Stimulated activated CD4-positive, alpha-beta T cell treated with anti-CD3 and anti-CD28 coated beads, Interleukin-4, amount 100 ng/mL, for 48 hours (primary cell): ENCODE measurements at regions not wholly inside any gene's neighbourhood (a gene's known extent, or its start where the extent isn't known, plus 50 kb on each side); places are given as distances from the start of the nearest gene placed in this dataset.

Source experiments
- DNase-seq, 2 donors: peaks; one replicate each; pipeline ENCODE4 v3.0.0-alpha.2; 2020; ENCODE audit warnings: low read depth in 2 of 2

DNA sequence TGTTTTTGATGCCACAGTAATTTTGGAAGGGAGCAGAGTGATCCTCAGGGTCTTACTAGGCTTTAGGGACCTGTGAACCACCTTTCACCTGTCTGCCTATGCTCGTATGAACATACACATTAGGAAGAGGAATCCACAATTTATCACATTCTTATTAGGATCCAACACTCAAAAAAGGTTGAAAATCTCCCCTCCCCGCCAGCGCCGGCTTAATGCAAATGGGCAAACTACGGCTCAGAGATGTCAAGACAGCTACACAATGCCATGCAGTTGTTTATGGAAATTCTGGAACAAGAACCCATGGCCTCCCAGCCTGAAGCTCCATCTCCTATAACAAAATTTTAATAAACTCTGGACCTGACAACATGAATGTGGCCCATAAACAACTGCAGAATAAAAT, 375.9 kb upstream of the ACVR2A start:
- DNase-seq: no peak

DNA sequence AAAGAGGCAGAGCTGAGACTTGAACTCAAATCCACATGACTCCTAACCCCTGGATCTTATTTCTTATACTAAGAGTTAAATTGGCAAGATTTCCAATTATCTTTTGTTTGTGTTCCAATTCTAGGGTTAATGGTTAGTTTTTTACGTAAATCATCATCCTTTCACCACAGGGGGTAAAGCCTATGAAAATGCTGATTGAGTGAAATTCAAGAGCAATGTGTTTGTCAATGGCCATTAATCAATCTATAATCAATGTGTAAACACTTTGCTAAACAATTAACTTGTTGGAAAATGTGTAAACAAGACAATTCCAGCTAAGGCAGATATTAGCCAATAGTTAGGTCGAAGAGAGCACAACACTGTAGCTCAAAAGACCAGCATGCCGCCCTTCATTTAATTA, 376.5 kb upstream of the ACVR2A start:
- no peak for DNase-seq

DNA sequence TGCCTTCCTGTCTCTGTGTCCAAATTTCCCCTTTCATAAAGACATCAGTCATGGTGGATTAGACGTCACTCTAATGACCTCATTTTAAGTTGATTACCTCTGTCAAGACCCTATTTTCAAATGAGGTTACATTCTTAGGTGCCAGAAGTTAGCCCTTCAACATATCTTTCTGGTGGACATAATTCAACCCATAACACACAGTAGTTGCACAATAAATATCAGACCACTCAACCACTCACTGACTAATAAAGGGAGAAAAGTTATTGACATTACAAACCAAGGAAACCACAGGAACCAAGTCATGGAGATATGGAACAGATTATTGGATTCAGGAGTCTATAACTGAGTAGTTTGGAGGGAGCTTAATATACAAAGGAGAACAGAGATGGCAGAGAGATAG, 377.4 kb upstream of the ACVR2A start:
- DNase-seq: no peak

DNA sequence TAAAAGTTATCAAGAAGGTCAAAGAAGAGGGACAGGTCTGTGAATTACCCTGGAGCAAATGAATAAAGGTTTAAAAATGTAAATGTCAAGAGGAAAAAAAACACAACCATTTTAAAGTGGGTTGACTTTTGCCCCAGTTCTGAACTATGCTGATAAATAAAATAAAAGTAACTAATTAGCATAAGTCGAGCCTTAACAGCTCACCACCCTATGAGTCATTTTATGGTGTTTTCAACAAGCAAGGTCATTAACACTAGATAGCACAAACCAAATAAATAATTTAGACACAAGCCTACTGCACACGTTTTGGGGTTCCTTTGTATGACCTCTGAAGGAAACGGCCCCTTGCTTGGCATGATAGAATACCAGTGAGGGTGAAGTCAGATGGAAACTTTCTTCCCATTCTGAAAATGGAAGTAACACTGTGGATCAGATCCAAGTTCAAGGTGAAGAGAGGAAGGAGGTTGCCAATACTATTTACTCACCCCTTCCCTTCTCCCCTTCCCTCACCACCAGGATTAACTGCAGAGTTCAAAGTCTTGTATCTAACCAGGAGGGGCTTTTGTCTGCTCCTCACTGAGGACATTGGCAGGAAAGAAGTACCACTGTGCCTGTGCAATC, 380.0 kb upstream of the ACVR2A start:
- no peak for DNase-seq

DNA sequence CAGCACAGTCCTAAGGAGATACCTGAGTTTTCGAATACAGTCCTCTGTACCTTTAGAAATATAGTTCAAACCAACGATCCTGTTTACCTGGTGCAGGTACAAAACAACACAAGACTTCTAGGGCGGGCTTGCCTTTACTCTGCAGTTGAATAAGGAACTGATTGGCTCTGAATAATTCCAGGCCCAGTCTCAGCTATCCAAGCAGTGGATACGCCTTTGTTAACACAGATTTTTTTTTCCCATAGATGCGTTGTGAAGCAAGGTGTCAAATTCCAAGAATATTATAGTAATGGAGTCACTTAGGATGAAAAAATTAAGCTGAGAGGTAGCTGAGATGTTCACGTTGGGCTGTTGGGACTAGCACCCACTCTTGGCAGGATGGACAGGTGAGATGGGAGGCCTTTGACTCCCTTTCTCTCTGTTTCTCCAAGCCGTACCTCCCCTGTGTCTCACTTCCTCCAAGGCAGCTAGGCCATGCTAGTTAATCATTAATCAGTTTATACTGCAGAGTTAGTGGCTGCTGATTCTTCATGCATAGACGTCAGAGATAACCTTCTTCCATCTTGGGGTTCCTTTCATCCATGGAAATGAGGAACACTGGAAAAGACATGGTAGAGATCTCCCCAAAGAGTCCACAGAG, 380.8 kb upstream of the ACVR2A start:
- no peak for DNase-seq

DNA sequence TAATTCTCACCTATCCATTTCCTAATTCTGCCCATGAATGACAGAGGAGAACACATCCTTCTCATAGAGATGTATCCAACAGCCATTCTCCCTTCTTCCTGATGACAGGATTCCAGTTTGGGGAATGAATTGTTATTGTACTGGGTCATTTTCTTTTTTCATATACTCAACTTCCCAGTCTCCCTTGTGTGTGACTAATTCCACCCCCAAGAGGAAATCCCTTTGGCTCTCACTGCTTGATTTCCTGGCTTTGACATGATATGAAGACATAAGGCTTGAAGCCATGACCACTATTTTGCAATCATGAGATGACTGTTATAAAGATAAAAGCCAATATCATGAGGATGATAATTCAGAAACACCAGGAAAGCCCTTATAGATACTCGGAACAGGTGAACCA, 384.7 kb upstream of the ACVR2A start:
- DNase-seq: no peak

DNA sequence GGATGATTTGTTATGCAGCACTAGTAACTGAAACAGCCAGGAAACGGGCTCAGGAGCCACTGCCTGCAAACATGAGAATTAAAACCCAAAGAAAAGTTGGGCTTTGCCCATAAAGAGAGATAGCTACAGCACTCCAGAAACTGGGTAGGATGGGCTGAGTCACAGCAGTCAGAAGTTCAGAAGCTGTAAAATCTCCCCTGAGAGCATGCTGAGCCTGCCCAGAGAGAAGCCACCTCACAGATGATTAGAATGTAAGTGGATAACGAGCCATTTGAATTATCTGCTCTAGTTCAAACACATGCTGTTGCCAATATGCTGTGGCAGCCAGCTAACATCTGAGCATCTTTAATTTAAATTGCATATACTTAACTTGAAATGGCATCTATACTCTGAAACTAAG, 388.1 kb upstream of the ACVR2A start:
- no peak for DNase-seq

DNA sequence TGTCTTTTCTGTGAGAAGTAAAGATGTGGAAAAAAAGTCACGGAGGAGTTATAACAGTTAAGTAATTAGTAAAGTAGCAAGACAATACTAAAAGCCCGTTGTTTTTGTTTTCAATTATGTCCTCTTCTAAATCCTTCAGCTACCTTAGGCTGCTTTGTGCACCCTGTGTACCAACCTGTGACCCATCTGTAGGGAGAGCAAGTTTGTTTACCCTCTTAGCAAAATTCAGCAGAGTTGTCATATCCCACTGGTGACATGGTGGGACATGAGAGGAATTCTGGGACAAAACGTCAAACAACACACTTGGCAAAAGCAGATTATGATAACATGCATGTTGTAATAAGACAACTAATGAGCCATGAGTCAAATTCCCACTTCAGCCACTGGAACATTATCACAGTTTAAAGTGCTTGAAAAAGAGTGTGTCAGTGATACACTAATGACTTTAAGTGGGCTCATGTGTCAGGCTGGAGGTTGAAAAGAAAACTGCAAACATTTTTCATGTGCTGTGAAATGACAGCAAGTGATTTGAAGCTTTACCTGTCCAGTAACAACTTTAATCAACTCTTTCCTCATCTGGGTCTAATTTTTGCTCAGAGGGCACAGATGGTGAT, 392.8 kb upstream of the ACVR2A start:
- DNase-seq: no peak

DNA sequence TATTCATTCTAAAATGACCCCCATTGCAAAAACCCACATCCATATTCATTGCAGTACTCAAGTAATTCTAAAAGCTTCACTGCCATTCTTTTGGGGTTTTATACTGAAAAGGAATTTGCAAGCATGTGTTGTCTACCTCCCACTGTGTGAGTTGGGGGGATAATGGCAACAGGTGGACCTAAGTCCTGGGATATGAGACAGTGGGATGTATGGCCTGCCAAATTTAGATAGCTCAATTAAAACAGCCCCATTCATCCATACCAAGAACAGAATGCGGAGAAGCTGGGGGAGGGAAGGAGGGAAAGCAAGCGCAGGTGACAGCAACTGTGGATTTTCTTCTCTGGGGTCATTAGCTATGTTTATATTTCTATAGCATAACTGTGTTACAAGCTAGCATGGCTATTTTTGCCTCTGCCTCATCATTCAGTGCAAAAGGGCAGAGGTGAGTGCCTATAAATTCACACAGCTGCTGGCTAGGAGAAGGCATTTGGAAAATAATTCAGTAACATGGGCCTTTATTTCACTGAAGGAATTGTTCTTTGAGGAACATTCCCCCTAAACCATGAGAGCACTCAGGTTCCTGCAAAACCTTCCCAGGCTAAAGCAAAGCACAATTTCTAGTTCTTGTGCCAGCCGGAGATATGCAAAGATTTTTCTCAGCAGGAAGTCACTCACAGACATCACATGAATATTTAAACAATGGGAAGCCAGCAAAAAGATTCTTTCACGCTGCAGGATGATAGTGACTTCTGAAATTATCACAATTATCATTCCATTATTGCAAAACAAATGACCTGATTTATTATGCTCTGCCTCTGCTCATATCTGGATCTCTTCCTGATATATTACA, 393.9 kb upstream of the ACVR2A start:
- no peak for DNase-seq

DNA sequence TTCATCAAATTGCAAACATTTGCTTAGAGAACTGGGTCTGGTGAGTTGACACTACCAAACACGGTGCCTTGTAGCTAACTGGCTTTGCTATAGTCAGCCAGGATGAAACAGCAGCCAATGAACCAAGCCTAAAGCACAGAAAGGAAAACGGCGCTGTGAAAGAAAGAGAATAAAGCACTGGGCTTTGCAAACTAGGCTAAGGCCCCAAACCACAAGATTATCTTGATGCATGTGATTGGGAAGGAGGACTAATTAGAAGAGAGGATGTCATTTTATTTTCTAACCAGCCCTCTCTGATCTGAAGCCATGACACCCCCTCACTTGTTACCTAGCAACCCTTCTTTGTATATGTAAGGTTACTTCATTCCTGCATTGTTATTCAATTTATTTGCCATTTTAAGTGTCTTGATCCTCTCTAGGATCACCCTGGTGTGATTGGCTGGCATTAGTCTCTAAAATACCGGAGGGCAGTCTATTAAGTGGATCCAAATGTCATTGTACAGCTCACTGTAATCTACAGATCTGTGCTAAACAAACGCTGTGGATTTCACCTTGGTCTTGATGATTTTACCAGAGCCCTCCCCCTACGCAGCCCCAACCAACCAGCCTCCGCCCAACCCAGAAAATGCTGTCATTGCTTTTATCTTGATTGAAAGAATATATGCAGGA, 395.4 kb upstream of the ACVR2A start:
- no peak for DNase-seq

DNA sequence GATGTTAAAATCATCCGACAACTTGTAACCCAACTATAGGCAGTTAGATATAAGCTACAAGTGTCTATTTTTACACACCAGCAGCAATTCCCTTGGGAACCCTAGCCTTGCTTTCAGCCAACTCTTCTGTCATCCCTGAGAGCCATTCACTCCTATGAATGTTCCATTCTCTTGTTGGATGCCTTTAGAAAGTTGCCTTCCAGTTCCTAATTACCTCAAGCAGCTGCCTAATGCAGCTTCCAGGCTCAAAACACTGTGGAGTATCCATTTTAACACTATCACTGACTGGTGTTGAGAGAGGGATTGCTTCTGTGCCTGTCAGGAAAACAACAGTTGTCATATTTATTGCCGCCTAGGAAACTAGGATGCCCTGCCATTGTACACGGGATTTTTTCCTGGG, 402.0 kb upstream of the ACVR2A start:
- no peak for DNase-seq

DNA sequence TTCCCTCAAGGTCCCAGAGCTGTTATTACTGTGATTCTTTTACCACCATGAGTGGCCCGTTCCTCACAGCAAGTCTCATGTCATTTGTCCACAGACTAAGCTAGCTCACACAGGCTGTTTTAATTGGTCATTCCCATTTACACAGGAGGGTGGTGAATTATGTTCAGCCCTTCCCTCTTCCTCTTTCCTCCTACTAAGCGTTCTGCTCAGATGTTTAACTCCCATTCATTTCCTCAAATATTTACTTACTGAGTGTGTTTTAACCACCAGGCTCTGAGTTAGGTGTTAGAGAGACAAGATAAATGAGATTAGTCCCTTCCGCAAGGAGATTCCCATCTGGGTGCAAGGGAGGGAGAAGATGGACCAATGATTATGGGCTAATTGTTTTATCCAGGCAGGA, 403.6 kb upstream of the ACVR2A start:
- no peak for DNase-seq

DNA sequence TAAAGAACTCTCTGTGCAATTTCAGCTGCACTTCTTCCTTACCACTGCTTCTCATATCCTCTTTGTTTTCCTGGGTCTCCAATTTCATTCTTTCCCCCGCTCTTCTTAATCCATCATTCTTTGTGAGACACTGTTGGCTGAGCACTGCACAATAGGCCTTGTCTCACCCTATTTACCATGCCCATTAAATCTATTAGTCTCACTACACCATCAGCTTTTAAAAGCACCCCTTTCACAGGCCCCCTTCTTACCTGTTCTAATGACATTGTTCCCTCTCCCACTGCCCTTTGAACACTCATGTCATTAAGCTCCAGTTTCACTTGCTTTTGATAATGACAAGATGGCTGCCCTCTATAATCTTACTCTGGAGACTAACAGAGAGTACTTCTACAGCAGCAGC, 404.1 kb upstream of the ACVR2A start:
- no peak for DNase-seq

DNA sequence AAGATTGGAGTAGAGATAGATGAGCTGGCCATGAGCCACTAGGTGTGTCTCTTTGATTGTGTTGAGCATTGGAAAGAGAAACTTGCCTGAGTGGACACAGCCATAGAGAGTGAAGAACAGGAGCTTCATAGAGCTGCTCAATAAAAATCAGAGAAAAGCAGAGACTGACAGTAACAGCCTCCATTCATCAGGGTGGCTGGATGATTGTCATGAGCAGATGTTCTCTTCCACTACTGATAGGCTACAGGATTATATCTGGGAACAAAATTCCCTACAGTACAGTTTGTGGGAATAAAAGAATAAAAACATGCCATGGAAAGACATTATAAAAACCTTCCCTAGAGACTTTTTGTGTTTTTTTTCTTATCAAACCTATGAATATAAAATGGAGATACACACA, 404.8 kb upstream of the ACVR2A start:
- no peak for DNase-seq

DNA sequence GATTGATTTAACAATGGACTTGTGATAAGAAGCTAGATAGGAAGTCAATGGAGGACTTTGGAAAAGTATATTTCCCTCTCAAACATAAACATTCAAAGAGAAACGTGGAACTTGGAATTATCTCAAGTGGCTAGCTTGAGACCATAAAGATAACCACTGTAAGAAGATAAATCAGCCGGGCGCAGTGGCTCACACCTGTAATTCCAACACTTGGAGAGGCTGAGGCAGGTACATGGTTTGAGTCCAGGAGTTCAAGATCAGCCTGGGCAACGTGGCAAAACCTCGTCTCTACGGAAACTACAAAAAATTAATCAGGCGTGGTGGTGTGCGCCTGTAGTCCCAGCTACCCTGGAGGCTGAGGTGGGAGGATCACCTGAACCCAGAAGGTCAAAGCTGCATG, 405.9 kb upstream of the ACVR2A start:
- no peak for DNase-seq

DNA sequence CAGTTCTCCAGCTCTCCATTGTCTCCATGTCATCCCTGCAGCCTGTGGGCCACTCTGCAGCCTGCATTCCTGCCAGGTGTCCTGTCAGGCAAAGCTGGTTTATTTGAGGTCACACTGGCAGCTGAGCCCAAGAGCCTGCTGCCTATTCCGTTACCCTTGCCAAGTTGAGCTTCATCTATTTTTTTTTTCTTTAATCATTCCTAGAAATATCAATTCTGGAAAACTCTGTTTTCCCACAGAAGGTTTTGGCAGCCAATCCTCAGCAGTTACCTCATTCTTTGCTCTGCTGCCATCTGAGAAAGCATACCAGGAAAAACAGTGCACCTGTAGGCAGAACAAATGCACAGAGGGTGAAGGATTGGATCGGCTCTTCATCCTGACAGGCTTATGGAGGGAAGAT, 411.0 kb upstream of the ACVR2A start:
- no peak for DNase-seq

DNA sequence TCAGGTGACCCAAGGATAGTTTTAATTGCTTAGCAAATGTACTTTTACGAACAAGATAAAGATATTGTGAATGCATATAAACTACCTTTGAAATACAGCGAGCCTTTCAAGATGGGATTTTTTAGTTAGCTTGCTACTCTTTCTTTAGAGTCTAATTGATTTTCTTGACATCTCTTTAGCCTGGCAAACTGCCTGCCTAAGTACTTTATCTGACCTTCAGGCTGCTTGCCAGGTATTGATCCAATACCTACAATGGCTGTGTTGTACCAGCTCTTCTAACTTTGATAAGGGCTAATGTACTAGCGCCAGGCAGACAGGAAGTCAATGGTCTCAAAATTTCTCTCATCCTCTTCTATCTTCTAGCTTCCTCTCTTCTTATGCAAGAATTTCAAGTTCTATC, 414.4 kb upstream of the ACVR2A start:
- no peak for DNase-seq

DNA sequence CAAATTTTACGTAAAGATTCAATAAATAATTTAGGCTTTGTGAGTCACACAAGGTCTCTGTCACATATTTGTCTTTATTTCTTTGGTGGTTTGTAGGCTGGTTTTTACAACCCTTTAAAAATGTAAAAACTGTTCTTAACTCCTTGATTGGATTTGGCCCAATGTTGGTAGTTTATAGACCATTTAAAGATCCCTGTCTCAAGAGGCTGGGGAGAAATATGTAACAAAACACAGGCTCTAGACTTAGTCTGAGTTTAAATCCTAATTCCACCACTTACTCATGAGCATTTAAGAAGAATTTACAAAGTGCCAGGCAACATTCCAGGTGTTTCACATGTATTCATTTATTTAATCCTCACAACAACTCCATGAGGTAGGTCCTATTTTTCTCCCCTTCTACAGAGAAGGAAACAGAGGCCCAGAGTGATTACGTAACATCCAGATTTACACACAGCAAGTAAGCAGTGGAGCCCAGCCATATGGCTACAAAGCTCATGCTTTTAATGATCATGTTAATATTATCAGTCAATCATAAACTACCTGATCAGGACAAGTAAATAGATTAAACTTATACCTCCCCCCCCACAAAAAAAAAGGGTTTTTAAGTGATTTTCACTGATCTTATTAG, 416.6 kb upstream of the ACVR2A start:
- DNase-seq: no peak

DNA sequence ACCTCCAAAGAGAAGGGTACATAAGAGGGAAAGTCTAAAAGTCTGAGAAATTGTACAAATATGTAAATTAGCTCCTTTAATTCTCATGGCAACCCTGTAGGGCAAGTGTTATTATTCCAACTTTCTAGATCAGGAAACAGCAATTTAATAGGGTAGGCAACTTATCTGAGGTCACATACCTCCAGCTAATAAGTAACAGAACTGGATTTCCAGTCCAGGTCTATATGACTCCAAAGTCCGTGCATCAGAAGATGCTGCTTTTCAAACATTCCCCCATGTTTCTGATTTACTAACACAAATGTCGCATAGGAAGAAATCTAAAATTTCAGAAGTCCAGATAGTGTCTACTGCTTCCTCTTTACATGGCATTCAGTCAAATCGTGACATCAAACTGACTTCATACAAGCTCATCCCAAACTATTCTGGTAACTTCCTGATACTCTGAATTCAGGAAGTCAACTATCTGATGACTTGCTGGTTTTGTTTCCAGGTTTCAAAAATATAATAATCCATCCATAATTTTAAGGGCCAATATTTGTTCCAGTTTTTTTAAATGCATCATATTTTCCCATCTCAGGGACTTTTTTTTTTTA, 419.3 kb upstream of the ACVR2A start:
- no peak for DNase-seq

DNA sequence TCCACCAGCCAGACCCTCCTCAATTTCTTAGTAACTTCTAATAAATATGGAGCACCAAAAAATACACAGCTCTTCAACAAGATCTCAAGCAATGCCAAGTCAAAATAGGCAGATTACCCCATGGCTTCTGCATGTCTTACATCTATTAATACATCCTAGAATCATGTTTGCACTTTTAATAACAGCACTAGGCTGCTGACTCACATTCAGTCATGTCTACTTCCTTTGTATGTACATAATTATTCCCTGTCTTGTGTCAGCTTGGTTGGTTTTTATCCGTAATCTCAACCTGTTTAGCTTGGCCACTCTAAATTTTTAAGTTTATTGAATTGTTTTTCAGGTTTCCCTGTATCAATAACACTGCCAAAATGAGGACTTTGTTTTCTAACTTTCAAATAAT, 420.1 kb upstream of the ACVR2A start:
- DNase-seq: no peak

DNA sequence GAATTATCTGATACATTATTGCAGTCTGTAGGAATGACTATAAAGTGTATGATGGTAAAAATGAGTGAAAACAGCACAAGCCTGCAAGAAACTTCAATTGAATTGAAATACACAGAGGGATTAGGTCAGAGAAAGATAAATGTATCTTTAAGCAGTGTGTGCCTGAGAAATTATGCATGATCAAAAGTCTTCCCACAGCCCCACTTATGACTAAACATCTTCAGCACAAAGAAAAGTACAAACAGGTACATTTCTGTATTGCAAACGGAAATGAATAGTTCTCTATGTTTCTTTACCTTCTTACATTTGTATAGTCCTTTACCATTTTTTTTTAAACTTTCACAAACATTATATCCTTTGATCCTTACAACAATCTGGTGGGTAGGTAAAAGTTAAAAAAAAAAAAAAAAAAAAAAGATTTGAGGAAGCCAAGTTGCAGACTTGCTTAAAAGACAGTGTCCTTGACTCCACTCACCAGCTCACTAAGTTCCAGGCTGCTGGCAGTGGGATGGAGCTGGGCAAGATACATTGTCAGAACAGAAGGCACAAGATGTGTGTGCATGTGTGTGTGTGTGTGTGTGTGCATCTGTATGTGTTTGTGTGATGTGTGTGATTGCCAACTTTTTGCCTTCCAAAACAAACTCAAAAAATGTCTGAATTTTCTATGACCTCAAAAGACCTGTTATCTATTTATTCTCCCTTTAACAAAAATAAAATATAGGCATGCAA, 423.7 kb upstream of the ACVR2A start:
- no peak for DNase-seq
